MM.1S (cell line): ENCODE measurements at regions not wholly inside any gene's neighbourhood (a gene's known extent, or its start where the extent isn't known, plus 50 kb on each side); places are given as distances from the start of the nearest gene placed in this dataset.

Source experiments
- CTCF ChIP-seq: fragments of 300-600 bp; sonication (generic); IDR thresholded peaks from 2 replicates; pipeline ENCODE4 v1.5.1; 2016; ENCODE audit warnings: antibody characterized with exemption, low read length, mixed read lengths
- EZH2 ChIP-seq: fragments of 300-600 bp; sonication (generic); optimal IDR thresholded peaks from 2 replicates; pipeline ENCODE3; 2017; ENCODE audit warnings: low read depth, mild to moderate bottlenecking, antibody characterized with exemption, low read length, mixed read lengths
- EZH2phosphoT487 ChIP-seq: fragments of 300-600 bp; sonication (generic); IDR thresholded peaks from 2 replicates; pipeline ENCODE4 v1.6.1; 2018; ENCODE audit warnings: antibody characterized with exemption, low read length

GRCh38 chr13:80010286-80010831 lies 330.6 kb downstream of the SPRY2 start:
- TF ChIP-seq CTCF: no peak
- no peak for TF ChIP-seq EZH2
- TF ChIP-seq EZH2phosphoT487: no peak
